Astrocyte (in vitro differentiated cells and primary cell): ENCODE measurements at regions not wholly inside any gene's neighbourhood (a gene's known extent, or its start where the extent isn't known, plus 50 kb on each side); places are given as distances from the start of the nearest gene placed in this dataset.

Experiments used
- CTCF ChIP-seq: IDR thresholded peaks from 2 replicates; pipeline ENCODE4 v1.5.1; 2011; ENCODE audit warnings: low read depth, mild to moderate bottlenecking, inconsistent platforms, low read length, moderate library complexity; ENCODE audit not compliant: insufficient read depth
- EZH2 ChIP-seq: IDR thresholded peaks from 2 replicates; pipeline ENCODE4 v1.6.1; 2012; ENCODE audit warnings: mild to moderate bottlenecking, low read length, inconsistent platforms; ENCODE audit not compliant: insufficient read depth

- no peak for TF ChIP-seq CTCF
- TF ChIP-seq EZH2 = no peak
Measured at GRCh38 chr10:78713659-78714058, 355.1 kb upstream of the ZMIZ1 start.
